HFFc6 (cell line): ENCODE measurements at regions not wholly inside any gene's neighbourhood (a gene's known extent, or its start where the extent isn't known, plus 50 kb on each side); places are given as distances from the start of the nearest gene placed in this dataset.

Experiments used
- DNase-seq: peaks from one replicate; pipeline ENCODE4 v3.0.0-alpha.2; 2018
- H3K27ac Mint-ChIP-seq: 2 replicates; pipeline ENCODE4 v1.8.0; 2020; ENCODE audit warnings: mild to moderate bottlenecking, mixed read lengths
- H3K27me3 Mint-ChIP-seq: 2 replicates; pipeline ENCODE4 v1.8.0; 2021; ENCODE audit warnings: mild to moderate bottlenecking, moderate library complexity, mixed read lengths; ENCODE audit not compliant: insufficient read depth
- H3K36me3 Mint-ChIP-seq: 2 replicates; pipeline ENCODE4 v1.8.0; 2021; ENCODE audit warnings: low read depth, mixed read lengths
- H3K4me1 Mint-ChIP-seq: 2 replicates; pipeline ENCODE4 v1.8.0; 2020; ENCODE audit warnings: low read depth, mixed read lengths
- H3K4me3 Mint-ChIP-seq: 2 replicates; pipeline ENCODE4 v1.8.0; 2020; ENCODE audit warnings: mild to moderate bottlenecking, moderate library complexity, mixed read lengths
- H3K9me3 Mint-ChIP-seq: 2 replicates; pipeline ENCODE4 v1.8.0; 2020; ENCODE audit warnings: mild to moderate bottlenecking, mixed read lengths
- CTCF ChIP-seq: fragments of 200-600 bp; sonication (generic); IDR thresholded peaks from 2 replicates; pipeline ENCODE4 v1.5.0; 2021; ENCODE audit warnings: antibody characterized with exemption, mild to moderate bottlenecking

DNA sequence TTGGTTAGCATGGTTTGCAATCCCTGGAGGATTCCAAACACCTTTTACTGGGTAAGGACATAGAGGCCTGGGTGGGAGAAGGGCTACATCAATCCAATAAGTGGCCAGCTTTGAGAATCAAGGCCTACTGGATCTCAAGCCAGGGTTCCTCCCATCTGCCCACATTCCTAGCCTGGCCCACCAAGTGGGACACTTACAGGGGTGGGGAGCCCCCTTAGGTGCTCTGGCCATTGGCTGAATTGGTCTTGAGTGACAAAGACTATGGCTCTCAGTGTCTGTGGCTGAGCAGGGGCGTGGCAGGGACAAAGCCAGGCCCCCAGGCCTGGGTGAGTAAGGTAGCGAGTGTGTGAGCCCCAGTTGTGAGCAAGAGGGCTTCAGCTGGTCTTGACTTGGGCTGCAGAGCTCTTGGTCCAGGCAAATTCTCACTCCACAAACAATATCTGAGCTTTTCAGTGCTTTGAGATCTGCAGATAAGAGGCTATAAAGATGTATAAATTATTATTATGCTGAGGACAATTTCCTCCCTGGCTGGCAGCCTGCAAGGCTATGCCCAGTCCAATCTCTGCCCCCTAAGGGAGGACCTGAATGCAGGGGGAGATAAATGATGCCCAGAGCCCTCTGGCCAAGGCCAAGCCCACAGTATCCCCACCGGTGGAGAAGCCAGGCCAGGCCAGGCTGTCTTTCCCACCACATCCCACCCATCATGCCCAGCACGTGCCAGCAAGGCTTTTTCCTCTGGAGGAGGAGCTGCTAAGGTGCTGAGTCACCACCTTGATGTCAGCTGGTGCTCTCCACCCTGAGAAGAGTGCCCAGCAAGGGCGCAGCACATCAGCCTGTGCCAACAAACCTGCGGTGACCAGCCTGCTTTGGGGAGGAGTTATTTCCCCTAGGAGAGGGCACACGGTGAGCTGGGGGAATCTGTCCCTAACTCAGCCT is 80.7 kb upstream of the DUSP5 start:
- no peaks in the 10 kb centered on the region for H3K9me3 Mint-ChIP-seq
- H3K27ac Mint-ChIP-seq = 0 out of 2 replicates have a peak overlapping the region, but pooled peaks have one; percentile 16
- peaks cover 80% of the 10 kb centered on the region for H3K4me1 Mint-ChIP-seq
- no peak for DNase-seq
- no peaks in the 10 kb centered on the region for H3K36me3 Mint-ChIP-seq
- TF ChIP-seq CTCF = no peak
- no peak overlapping the region for H3K4me3 Mint-ChIP-seq
- H3K27me3 Mint-ChIP-seq = no peaks in the 10 kb centered on the region; the same call in 1 of the 2 replicates

GRCh38 chr10:110418218-110418617 is 79.5 kb upstream of the DUSP5 start:
- Mint-ChIP-seq H3K27ac (no peak overlapping the region), H3K9me3 (no peaks in the 10 kb centered on the region), H3K4me3 (no peak overlapping the region), H3K36me3 (no peaks in the 10 kb centered on the region), H3K4me1 (peaks cover 68% of the 10 kb centered on the region), H3K27me3 (no peaks in the 10 kb centered on the region; the same call in 1 of the 2 replicates)
- TF ChIP-seq CTCF = no peak
- no peak for DNase-seq

GRCh38 chr10:110419265-110419664 is 78.4 kb upstream of the DUSP5 start:
- peaks cover 65% of the 10 kb centered on the region for H3K4me1 Mint-ChIP-seq
- no peak for TF ChIP-seq CTCF
- H3K9me3 Mint-ChIP-seq = no peaks in the 10 kb centered on the region
- no peak for DNase-seq
- H3K27ac Mint-ChIP-seq = peak overlapping the region; percentile 90
- H3K4me3 Mint-ChIP-seq = no peak overlapping the region
- no peaks in the 10 kb centered on the region for H3K36me3 Mint-ChIP-seq
- H3K27me3 Mint-ChIP-seq = no peaks in the 10 kb centered on the region; the same call in 1 of the 2 replicates

GRCh38 chr10:110420401-110421193 is 77.1 kb upstream of the DUSP5 start:
- Mint-ChIP-seq H3K36me3 (no peaks in the 10 kb centered on the region), H3K9me3 (no peaks in the 10 kb centered on the region), H3K4me1 (peaks cover 59% of the 10 kb centered on the region), H3K27me3 (no peaks in the 10 kb centered on the region; the same call in 1 of the 2 replicates), H3K4me3 (no peak overlapping the region), H3K27ac (peak overlapping the region; percentile 90)
- no peak for TF ChIP-seq CTCF
- DNase-seq = peak; percentile 38

DNA sequence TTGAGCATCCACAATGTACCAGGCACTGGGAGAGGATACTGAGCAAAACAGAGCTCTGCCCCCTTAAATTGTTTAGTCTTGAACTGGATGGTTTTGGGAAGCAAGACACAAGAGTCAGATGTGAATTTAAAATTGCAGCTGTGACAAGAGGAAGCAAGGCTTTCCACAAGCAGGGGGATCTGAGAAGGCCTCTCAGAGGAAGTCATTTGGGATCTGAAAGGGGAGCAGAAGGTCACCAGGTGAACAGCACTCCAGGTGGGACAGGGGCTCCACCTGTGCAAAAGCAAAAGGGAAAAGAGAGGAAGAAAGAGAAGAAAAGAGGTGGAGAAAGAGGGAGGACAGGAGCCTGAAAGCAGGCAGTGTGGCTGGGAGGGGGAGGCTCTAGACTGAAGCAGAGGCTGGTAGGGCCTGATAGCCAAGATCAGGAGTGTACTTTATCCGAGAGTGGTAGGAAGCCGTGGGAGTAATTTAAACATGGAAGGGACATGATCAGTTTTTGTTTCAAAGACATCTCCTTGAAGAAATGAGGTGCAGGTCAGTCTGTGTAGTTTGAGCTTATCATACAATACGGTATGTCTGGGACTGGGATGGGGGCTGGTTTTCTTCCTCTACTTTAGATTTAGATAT is 76.1 kb upstream of the DUSP5 start:
- DNase-seq = no peak
- Mint-ChIP-seq H3K4me1 (peaks cover 63% of the 10 kb centered on the region), H3K27me3 (no peaks in the 10 kb centered on the region; the same call in 1 of the 2 replicates), H3K9me3 (no peaks in the 10 kb centered on the region), H3K36me3 (no peaks in the 10 kb centered on the region), H3K4me3 (no peak overlapping the region), H3K27ac (peak overlapping the region; percentile 90)
- TF ChIP-seq CTCF = no peak
